ENCODE measurements at regions not wholly inside any gene's neighbourhood (a gene's known extent, or its start where the extent isn't known, plus 50 kb on each side); places are given as distances from the start of the nearest gene placed in this dataset.

DNA sequence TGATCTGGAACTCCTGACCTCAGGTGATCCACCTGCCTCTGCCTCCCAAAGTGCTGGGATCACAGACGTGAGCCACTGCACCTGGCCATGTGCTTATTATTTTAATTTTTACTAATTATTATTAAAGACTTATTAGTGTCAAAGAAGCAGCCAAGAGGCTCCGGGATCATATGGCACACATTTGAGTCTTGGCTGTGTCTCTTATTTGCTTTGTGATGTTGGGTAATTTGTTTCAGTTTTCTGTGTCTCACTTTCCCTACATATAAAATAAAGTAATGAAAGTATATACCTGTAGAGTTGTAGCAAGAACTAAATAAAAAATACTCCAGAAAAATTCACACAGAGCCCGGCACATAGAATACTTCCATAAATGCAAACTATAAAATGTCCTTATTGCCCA lies 238.0 kb upstream of the TBL1XR1 start:
- TF ChIP-seq, protein P1, sequence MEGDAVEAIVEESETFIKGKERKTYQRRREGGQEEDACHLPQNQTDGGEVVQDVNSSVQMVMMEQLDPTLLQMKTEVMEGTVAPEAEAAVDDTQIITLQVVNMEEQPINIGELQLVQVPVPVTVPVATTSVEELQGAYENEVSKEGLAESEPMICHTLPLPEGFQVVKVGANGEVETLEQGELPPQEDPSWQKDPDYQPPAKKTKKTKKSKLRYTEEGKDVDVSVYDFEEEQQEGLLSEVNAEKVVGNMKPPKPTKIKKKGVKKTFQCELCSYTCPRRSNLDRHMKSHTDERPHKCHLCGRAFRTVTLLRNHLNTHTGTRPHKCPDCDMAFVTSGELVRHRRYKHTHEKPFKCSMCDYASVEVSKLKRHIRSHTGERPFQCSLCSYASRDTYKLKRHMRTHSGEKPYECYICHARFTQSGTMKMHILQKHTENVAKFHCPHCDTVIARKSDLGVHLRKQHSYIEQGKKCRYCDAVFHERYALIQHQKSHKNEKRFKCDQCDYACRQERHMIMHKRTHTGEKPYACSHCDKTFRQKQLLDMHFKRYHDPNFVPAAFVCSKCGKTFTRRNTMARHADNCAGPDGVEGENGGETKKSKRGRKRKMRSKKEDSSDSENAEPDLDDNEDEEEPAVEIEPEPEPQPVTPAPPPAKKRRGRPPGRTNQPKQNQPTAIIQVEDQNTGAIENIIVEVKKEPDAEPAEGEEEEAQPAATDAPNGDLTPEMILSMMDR (IDR thresholded peaks at IDR 0.05), result no peak
- no peak for TF ChIP-seq POLR2A (IDR thresholded peaks at IDR 0.05)
- TF ChIP-seq POLR2AphosphoS5 (IDR thresholded peaks at IDR 0.05), result no peak
- no peak for TF ChIP-seq EP300 (IDR thresholded peaks at IDR 0.05)
